ENCODE measurements at regions not wholly inside any gene's neighbourhood (a gene's known extent, or its start where the extent isn't known, plus 50 kb on each side); places are given as distances from the start of the nearest gene placed in this dataset.

DNA sequence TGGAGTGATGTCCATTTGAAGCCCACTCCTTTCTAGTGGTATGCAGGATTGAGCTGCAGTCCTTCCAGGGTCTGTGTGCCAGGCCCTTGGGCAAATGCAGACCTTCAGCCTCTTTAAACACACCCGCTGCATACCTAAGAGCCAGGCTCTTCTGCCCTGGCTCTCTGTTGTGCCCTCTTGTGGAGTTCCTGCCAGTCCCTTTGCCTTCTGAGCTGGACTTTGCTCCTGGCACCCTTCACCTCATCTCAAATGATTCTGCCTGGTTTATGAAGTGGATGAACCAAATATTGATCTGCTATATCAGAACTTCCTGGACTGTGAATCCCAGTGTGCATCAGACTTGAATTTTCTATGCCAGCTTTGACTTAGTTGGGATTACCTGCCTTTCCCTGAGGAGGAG lies 158.8 kb downstream of the URB2 start (continued):
- TF ChIP-seq, protein P1, sequence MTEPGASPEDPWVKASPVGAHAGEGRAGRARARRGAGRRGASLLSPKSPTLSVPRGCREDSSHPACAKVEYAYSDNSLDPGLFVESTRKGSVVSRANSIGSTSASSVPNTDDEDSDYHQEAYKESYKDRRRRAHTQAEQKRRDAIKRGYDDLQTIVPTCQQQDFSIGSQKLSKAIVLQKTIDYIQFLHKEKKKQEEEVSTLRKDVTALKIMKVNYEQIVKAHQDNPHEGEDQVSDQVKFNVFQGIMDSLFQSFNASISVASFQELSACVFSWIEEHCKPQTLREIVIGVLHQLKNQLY (CRISPR knock-in tag; IDR thresholded peaks at IDR 0.05): no peak
- no peak for TF ChIP-seq GRHL2 (CRISPR knock-in tag; IDR thresholded peaks at IDR 0.05; ENCODE audit: insufficient replicate concordance, severe bottlenecking)
- no peak for TF ChIP-seq GABPB1 (CRISPR knock-in tag; IDR thresholded peaks at IDR 0.05)
- TF ChIP-seq, protein P2, sequence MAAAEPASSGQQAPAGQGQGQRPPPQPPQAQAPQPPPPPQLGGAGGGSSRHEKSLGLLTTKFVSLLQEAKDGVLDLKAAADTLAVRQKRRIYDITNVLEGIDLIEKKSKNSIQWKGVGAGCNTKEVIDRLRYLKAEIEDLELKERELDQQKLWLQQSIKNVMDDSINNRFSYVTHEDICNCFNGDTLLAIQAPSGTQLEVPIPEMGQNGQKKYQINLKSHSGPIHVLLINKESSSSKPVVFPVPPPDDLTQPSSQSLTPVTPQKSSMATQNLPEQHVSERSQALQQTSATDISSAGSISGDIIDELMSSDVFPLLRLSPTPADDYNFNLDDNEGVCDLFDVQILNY (CRISPR knock-in tag; IDR thresholded peaks at IDR 0.05): no peak

DNA sequence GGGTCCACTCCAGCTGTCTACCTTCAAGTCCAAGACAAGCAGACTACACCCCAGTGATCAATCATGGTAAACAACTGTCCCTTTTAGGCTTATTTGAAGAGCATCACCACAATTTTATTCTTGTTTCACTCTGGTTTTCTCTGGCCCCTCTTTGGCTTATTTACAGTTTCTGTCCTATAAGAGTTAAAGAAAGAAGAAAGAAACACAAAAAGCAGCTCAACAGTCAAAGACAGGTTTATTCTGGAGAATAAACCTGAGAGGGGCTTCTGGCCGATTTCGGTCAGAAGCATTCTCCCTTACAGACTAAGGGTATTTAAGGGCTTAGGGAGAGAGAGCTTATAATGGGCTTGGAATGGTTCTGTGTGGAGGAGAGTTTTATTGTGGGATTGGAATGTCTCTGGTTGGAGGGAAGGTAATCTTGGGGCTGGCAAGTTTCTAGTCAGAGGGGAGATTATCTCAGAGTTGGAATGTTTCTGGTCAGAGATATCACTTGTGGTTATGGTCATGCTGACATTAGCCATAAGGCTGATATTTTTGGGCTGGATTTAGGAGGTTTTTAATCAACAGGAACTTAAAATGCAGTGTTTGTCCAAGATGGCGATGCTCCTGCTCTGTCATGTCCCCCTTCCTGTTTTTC lies 161.0 kb downstream of the URB2 start:
- H3K4me3 Mint-ChIP-seq: no peak overlapping the region
- H3K9me3 Mint-ChIP-seq: peaks cover 81% of the 10 kb centered on the region
- TF ChIP-seq FOXK1 (CRISPR knock-in tag; IDR thresholded peaks at IDR 0.05): no peak
- TF ChIP-seq NR2C2 (CRISPR knock-in tag; IDR thresholded peaks at IDR 0.05): no peak
- TF ChIP-seq ZNF138 (CRISPR knock-in tag; conservative IDR thresholded peaks at IDR 0.05): no peak
- no peak for TF ChIP-seq NFYB (CRISPR knock-in tag; conservative IDR thresholded peaks at IDR 0.05; ENCODE audit: low read depth)
- TF ChIP-seq GRHL2 (CRISPR knock-in tag; IDR thresholded peaks at IDR 0.05; ENCODE audit: insufficient replicate concordance, severe bottlenecking): no peak
- no peak for TF ChIP-seq CBFB (CRISPR knock-in tag; IDR thresholded peaks at IDR 0.05; ENCODE audit: low read depth)
- TF ChIP-seq GABPB1 (CRISPR knock-in tag; IDR thresholded peaks at IDR 0.05): no peak
- TF ChIP-seq, protein P1 (CRISPR knock-in tag; IDR thresholded peaks at IDR 0.05): no peak
- TF ChIP-seq, protein P3, sequence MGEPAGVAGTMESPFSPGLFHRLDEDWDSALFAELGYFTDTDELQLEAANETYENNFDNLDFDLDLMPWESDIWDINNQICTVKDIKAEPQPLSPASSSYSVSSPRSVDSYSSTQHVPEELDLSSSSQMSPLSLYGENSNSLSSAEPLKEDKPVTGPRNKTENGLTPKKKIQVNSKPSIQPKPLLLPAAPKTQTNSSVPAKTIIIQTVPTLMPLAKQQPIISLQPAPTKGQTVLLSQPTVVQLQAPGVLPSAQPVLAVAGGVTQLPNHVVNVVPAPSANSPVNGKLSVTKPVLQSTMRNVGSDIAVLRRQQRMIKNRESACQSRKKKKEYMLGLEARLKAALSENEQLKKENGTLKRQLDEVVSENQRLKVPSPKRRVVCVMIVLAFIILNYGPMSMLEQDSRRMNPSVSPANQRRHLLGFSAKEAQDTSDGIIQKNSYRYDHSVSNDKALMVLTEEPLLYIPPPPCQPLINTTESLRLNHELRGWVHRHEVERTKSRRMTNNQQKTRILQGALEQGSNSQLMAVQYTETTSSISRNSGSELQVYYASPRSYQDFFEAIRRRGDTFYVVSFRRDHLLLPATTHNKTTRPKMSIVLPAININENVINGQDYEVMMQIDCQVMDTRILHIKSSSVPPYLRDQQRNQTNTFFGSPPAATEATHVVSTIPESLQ (CRISPR knock-in tag; IDR thresholded peaks at IDR 0.05): no peak
- no peak for TF ChIP-seq MXD4 (CRISPR knock-in tag; IDR thresholded peaks at IDR 0.05; ENCODE audit: borderline replicate concordance)
- no peak for TF ChIP-seq ESRRA (CRISPR knock-in tag; IDR thresholded peaks at IDR 0.05; ENCODE audit: borderline replicate concordance)
- TF ChIP-seq SOX15 (CRISPR knock-in tag; IDR thresholded peaks at IDR 0.05): no peak
- TF ChIP-seq, protein P4, sequence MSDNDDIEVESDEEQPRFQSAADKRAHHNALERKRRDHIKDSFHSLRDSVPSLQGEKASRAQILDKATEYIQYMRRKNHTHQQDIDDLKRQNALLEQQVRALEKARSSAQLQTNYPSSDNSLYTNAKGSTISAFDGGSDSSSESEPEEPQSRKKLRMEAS (CRISPR knock-in tag; IDR thresholded peaks at IDR 0.05): no peak
- TF ChIP-seq, protein P5, sequence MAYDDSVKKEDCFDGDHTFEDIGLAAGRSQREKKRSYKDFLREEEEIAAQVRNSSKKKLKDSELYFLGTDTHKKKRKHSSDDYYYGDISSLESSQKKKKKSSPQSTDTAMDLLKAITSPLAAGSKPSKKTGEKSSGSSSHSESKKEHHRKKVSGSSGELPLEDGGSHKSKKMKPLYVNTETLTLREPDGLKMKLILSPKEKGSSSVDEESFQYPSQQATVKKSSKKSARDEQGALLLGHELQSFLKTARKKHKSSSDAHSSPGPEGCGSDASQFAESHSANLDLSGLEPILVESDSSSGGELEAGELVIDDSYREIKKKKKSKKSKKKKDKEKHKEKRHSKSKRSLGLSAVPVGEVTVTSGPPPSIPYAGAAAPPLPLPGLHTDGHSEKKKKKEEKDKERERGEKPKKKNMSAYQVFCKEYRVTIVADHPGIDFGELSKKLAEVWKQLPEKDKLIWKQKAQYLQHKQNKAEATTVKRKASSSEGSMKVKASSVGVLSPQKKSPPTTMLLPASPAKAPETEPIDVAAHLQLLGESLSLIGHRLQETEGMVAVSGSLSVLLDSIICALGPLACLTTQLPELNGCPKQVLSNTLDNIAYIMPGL (CRISPR knock-in tag; IDR thresholded peaks at IDR 0.05): no peak
- TF ChIP-seq, protein P6, sequence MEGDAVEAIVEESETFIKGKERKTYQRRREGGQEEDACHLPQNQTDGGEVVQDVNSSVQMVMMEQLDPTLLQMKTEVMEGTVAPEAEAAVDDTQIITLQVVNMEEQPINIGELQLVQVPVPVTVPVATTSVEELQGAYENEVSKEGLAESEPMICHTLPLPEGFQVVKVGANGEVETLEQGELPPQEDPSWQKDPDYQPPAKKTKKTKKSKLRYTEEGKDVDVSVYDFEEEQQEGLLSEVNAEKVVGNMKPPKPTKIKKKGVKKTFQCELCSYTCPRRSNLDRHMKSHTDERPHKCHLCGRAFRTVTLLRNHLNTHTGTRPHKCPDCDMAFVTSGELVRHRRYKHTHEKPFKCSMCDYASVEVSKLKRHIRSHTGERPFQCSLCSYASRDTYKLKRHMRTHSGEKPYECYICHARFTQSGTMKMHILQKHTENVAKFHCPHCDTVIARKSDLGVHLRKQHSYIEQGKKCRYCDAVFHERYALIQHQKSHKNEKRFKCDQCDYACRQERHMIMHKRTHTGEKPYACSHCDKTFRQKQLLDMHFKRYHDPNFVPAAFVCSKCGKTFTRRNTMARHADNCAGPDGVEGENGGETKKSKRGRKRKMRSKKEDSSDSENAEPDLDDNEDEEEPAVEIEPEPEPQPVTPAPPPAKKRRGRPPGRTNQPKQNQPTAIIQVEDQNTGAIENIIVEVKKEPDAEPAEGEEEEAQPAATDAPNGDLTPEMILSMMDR (IDR thresholded peaks at IDR 0.05): no peak
- no peak for TF ChIP-seq TCF7 (CRISPR knock-in tag; IDR thresholded peaks at IDR 0.05; ENCODE audit: low read depth)
- H3K4me1 Mint-ChIP-seq: no peaks in the 10 kb centered on the region
- H3K27me3 Mint-ChIP-seq (ENCODE audit: low read depth): peaks cover 10% of the 10 kb centered on the region
- DNase-seq (ENCODE audit: low spot score): no peak
- ChIA-PET POLR2A (no interaction called here), CTCF (no interaction called here)
- no peak overlapping the region for H3K27ac Mint-ChIP-seq
- ATAC-seq: no peak
- H3K36me3 Mint-ChIP-seq: peaks cover 43% of the 10 kb centered on the region
